DMS 273 treated with DMSO at 0.1 percent for 48 hours (cell line): ENCODE measurements at regions not wholly inside any gene's neighbourhood (a gene's known extent, or its start where the extent isn't known, plus 50 kb on each side); places are given as distances from the start of the nearest gene placed in this dataset.

ENCODE experiments used
- DNase-seq: peaks from one replicate; lab custom pipeline; 2025; lab: John Stamatoyannopoulos, UW

DNA sequence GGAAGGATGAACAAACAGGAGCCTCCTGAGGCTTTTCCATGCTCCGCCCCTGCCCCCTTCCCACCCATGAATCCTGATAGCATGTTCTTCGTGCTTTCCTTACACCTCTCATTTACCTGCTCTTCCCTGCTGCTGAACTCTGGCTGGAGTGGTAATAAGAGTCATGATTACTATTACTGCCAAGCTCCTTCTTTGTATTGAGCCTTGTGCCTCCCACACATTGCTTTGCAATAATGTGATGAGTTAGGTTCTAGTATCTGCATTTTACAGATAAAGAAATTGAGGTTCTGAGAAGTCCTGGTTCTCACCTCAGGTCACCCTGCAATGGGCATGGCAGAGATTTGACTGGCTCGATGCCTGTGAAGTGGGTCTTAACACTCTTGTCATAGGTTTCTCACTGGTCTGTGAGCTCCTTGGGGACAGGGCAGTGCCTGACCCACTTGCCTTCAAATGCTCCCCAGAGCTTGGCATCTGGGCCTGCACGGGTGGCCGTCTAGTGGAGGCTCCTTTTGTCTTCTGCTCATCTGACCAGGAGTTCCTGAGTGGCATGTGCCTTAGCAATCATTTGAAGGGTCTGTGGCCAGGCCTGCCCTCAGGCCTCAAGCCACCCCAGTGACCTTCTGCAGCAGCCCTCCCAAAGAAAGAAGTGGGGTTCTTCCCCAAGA, 309.2 kb upstream of the ZMIZ1 start:
- DNase-seq, result no peak

DNA sequence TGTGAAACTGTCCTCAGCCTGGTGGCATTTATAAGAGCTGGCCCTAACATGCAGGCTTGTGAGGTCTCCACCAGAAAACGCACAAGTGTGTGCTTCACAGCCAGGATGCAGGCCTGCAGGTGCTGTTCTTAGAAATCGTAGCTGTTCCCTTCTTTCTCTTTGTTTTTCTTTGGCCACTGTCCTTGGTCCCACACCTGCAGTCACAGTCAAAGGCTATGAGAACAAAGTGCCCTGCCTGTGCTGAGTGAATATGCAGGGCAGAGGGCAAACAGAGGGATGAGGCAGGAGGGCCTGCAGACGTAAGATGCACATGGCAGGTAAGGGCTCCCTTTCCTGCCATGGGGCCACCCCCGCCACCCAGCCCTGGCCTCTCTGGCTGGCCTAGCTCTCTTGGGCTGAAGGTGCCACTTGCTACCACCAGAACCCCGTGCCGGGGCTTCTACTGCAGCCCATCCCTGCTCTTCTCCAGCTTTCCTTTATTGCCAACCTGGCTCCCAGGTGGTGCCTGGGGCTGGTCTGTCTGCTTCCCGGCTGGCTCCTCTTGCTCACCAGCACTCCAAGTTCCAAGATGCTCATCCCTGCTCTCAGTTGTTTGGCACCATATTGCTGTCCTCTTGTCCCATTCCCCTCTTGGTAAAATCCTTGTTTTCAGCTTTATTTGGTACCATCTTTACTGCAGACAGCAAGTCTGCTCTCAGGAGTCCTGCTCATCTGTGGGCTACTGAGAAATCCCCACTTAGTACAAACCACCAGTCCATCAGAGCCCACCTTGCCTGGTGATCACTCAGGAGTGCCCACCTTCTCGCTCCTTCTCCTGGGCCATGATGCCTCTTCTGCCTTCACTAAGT, 308.1 kb upstream of the ZMIZ1 start:
- DNase-seq, result no peak

DNA sequence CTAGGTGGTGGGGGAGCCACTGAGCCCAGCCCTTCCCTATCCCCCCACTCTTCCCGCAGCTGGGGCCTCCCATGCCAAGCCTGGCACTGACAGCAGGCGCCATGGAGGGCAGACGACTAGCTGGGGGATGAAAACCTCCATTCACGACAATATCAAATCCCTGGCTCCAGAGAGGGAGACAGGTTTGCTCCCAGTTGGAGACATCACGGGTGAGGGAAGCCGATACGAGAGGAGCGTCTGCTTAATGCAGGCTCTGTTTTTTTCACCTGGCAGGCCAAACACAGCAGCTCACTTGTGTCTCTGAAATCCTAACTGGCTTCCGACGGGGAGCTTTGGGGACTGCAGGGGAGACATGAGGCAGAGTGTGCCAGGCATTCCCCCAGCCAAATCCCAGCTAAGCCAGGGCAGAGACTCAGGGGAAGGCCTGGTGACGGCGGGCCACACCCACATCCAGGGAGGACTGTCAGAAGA, 307.4 kb upstream of the ZMIZ1 start:
- DNase-seq, result no peak

- no peak for DNase-seq
Measured at GRCh38 chr10:78762086-78762630, 306.6 kb upstream of the ZMIZ1 start.

- DNase-seq, result no peak
Measured at GRCh38 chr10:78763234-78763633, 305.5 kb upstream of the ZMIZ1 start.

DNA sequence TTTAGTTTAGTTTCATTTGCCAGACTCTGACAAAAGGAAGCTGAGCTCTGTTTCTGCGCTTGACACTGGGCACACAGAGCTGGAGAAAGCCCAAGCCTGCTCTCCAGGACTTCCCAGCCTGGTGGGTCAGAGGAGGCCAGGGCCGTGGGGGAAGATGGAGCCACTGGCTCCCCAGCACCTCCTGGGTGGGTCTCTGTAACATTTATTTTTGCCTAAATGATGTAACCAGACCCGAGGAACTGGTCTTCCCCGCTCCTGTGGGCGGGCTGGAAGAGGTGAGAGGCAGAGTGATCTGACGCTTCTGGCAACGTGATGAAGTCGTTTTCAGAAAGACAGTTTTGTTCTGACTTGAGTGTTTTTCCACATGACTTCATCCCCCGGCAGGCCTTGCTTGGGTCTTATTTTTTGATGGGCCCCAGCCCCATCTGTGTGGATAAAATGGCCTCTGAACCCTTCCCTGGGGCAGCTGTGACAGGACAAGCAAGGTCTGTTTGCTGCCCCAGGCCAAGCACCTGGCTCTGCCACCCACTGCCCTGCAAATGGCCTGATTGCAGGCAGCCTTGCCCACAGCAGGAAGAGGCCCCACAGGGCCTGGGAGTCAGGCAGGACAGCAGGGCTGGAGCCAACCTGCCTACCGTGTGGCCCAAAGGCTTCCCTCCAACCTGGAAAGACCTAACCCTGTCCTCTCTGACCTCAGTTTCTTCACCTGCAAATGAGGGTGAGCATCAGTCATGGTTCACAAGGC, 304.9 kb upstream of the ZMIZ1 start:
- no peak for DNase-seq

- DNase-seq, result no peak
Measured at GRCh38 chr10:78764436-78764835, 304.3 kb upstream of the ZMIZ1 start.

GRCh38 chr10:78764846-78765430, 303.8 kb upstream of the ZMIZ1 start:
- DNase-seq, result no peak

DNA sequence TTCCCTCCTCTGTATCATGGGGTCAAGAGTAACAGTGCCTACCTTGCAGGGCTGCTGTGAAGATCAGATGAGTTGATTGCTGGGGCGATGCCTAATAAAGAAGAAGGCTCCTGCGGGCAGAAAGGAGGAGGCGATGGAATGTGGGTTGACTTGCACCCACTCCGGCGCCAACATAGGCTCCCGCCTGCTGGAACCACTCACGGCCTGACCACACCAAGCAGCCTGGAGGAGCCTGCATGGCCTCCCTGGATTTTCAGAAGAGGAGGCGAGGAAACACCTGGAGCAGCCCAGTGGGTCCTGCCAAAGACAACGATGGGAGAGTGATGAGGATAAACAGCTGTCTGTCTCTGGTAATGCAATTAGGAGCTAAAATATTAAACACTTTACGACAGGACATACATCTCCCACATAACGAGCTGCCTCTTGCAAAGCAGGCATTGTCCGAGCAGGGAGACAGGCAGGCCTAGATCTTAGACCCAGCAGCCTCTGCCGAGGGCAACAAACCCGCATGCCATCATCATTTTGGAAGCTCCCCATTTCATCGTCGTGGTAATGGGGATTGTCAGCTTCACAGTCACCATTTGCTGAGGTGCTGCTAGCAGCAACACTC, 302.9 kb upstream of the ZMIZ1 start:
- no peak for DNase-seq

DNA sequence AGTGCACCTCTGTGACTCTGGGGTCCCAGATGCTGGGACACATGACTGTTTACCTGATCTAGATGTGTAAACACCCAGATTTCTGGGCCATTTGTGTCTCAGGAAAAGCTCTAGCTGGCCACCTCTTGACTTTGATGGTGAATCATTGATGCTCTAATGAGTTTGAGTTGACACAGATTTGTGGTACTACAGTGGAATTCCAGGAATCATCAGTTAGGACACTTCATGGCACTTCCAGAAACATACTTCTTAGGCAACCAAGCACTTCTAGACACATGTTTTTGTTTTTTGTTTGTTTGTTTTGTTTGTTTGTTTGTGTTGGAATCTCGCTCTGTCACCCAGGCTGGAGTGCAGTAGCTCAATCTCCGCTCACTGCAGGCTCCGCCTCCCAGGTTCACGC, 302.2 kb upstream of the ZMIZ1 start:
- no peak for DNase-seq

GRCh38 chr10:78768041-78768835, 300.5 kb upstream of the ZMIZ1 start:
- DNase-seq, result no peak

- no peak for DNase-seq
Measured at GRCh38 chr10:78768876-78769275, 299.9 kb upstream of the ZMIZ1 start.

DNA sequence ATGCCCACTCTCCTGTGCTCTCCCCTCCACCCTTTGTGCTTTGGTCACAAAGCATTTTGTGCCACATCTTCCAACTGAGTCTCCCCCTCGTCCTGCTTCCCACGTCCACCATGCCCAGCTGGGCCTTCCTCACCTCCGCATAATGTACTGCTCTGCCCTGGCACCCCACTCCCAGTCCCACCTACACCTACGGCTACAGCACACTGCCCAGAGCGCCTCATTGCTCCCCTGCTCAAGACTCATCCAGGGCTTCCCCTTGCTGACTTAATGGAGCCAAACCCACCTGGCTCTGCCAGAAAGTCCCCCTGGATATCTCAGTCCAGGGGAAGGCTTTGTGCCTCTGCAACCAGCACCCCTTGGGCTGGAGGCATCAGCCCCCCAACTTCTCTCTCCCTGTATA, 299.2 kb upstream of the ZMIZ1 start:
- DNase-seq, result no peak

DNA sequence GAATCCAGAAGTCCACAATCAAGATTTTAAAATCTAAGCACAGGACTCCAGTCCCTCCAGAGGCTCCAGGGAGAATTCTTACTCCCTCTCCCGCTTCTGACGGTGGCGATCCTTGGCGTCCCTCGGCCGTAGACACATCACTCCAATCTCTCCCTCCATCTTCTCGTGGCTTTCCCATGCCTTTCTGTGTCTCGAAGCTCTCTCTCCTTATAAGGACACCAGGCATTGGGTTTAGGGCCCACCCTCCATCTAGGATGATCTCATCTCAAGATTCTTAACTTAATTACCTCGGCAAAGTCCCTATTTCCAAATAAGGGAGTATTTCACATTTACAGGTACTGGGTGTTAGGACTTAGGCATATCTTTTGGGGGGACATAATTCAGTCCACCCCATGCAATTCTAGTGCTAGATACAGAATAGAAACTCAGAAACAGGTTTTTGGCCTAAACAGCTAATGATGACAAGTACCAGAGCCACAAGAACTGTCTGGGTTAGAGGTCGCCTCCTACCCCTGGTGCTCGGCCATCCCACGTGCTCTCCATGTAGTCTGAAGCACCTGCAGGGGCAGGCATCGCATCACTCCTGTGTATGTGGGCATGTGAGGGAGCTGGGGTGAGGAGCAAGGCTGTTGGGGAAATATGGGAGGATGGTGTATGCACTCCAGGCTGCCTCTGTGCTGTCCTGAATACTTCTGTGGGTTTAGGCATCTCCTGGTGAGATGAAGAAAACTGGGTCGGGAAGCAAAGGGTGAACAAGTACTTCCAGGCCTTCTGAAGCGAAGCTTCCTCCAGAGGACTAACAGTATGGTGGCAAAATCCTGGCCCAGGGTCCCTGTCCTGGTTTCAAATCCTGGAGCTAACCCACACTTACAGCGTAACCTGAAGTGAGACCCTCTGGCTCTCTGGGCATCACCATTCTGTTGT, 298.3 kb upstream of the ZMIZ1 start:
- no peak for DNase-seq

DNA sequence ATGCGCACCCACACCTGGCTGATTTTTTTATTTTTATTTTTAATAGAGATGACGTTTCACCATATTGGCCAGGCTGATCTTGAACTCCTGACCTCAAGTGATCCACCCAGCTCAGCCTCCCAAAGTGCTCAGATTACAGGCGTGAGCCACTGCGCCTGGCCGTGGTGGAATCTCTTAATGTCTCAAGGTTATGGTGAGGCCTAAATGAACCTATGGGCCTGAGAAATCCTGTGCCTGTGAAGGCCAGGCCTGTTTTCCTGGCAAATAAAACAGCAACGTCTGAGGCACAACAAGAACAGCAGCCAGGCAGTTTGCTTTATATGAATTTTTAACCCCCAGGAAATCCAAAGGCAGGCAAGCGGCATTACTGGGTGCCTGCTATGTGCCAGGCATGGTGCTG, 297.5 kb upstream of the ZMIZ1 start:
- no peak for DNase-seq

DNA sequence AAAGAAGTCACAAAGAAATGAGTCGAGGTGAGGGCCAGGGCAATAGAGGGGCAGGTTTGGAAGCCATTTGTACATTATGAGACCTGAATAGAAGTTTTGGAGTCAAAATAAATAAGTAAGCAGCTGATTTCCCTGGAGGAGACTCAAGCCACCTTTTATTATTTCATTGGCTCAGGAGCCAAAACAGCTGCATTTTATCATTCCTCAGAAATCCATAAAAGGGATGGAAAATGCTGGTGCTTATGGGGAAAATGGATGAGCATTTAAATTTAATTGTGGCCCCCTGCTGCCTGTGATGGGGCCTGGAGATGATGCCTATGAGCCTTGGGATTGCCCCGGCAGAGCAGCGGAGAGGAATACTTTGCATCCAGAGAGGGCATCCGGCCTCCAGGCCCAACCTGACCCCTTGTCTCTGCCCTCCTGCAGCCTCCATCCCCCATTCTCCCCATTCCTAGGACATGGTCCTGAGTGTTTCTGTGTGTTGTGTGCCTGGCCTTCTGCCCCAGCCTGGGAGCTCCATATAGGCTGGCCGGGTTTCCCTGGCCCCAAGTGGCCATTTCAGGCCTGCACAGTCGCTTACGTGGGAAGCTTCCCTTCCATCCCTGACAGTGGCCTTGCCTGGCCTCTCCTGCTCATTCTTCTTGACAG, 296.8 kb upstream of the ZMIZ1 start:
- no peak for DNase-seq

DNA sequence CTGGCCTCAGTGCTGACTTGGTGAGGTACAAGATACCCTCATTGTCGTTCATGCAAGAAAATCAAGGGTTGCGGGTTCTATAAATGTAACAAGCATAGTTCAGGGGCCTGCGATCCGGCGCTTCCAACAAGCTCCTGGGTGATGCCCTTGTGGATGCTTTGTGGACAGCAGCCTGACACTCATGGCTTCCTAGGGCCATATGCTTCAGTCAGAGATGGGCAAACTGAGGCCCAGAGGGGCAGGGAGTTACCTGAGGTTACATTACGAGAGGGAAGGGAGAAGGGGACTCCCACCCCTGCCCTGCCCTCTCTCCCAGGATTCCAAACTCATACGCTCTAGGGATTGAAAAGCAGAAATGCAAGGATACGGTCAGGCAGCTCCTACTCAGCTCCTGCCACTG, 296.3 kb upstream of the ZMIZ1 start:
- no peak for DNase-seq

- DNase-seq, result no peak
Measured at GRCh38 chr10:78772986-78773530, 295.7 kb upstream of the ZMIZ1 start.

- DNase-seq, result no peak
Measured at GRCh38 chr10:78774614-78774998, 294.2 kb upstream of the ZMIZ1 start.
